Liver (tissue), 3 donors: ENCODE measurements at regions not wholly inside any gene's neighbourhood (a gene's known extent, or its start where the extent isn't known, plus 50 kb on each side); places are given as distances from the start of the nearest gene placed in this dataset.

ENCODE experiments used
- HNF4A ChIP-seq, 2 donors: conservative IDR thresholded peaks; 2 replicates each; pipeline ENCODE4 v1.6.1; 2016; ENCODE audit warnings: antibody characterized with exemption in 2 of 2, mild to moderate bottlenecking in 2 of 2
- JUND ChIP-seq, 2 donors: IDR thresholded peaks; 2 replicates each; pipeline ENCODE4 v1.6.1; 2016; ENCODE audit warnings: antibody characterized with exemption in 2 of 2
- TF ChIP-seq, protein P1 (sequence below): fragments of 150-350 bp; IDR thresholded peaks from 2 replicates; pipeline ENCODE4 v1.5.1; 2017; ENCODE audit warnings: improper control_type of control experiment, low read depth, low read length; ENCODE audit not compliant: missing input control
- donor health status: healthy.
- donor health status: healthy.

DNA sequence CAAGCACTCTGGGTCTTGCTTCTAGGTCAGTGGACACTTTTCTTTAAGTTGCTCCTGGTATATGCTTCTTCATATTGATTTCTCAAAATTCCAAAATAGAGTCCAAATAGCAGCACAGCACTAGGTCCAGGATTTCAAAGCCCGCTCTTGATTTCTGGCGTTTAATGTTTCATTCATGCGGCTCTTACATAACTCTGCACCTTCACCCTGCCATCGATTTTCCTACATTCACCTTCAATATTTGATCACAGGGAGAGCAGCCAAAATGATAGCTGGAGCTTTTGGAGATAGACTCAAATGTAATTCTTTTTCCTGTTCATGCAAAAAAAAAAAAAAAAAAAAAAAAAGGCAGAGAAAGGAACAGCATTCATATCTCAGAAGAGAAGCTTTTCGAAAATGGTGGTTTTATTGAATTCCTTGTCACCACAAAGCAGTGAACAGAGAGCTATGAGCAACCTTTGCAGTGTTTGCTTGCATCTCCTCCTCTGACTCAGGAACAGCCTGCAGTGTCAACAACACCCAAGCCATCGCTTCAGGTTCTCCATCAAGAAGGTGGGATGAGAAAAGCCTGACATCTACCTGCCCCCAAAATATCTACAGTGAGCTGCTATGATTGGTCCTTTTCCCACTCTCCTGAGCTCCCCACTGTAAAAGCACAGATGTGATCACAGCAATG lies 97.8 kb downstream of the MED10 start:
- TF ChIP-seq, protein P1, sequence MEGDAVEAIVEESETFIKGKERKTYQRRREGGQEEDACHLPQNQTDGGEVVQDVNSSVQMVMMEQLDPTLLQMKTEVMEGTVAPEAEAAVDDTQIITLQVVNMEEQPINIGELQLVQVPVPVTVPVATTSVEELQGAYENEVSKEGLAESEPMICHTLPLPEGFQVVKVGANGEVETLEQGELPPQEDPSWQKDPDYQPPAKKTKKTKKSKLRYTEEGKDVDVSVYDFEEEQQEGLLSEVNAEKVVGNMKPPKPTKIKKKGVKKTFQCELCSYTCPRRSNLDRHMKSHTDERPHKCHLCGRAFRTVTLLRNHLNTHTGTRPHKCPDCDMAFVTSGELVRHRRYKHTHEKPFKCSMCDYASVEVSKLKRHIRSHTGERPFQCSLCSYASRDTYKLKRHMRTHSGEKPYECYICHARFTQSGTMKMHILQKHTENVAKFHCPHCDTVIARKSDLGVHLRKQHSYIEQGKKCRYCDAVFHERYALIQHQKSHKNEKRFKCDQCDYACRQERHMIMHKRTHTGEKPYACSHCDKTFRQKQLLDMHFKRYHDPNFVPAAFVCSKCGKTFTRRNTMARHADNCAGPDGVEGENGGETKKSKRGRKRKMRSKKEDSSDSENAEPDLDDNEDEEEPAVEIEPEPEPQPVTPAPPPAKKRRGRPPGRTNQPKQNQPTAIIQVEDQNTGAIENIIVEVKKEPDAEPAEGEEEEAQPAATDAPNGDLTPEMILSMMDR = no peak
- TF ChIP-seq JUND (IDR thresholded peaks at IDR 0.05) = peak; percentile 46 to 65
- peak; percentile 92 to 94 for TF ChIP-seq HNF4A (conservative IDR thresholded peaks at IDR 0.05)
